ENCODE measurements at regions not wholly inside any gene's neighbourhood (a gene's known extent, or its start where the extent isn't known, plus 50 kb on each side); places are given as distances from the start of the nearest gene placed in this dataset.
"Not testable (repeated sequence)": the region's sequence is repeated elsewhere in the genome, so short reads cannot be mapped to it uniquely, and the experiment has no call there.

GRCh38 chr7:142488842-142489241 lies 231.0 kb upstream of the PRSS58 start:
- WGBS (ENCODE audit: insufficient coverage): 100% methylated on average over 1 of the region's 7 CpGs
- Mint-ChIP-seq H3K27ac (peak overlapping the region in 1 of 2 donors; percentile 52), H3K9me3 (no peaks in the 10 kb centered on the region), H3K36me3 (peaks cover 5% of the 10 kb centered on the region), H3K4me3 (no peak overlapping the region), H3K4me1 (peaks cover 20 to 45% (median 40%) of the 10 kb centered on the region in 3 donors), H3K27me3 (no peaks in the 10 kb centered on the region)
- Histone ChIP-seq H3K4me3 (ENCODE audit: control insufficient read depth in 1 of 2, extremely low read depth in 1 of 2, low read length in 1 of 2) (no peak overlapping the region), H3K27ac (ENCODE audit: low read length) (no peak overlapping the region), H3K36me3 (ENCODE audit: control insufficient read depth in 2 of 2, extremely low read depth in 1 of 2, insufficient read depth in 1 of 2, low read length in 1 of 2) (no peaks in the 10 kb centered on the region), H3K4me1 (ENCODE audit: control insufficient read depth in 1 of 2, extremely low read depth in 1 of 2, insufficient read depth in 2 of 2, low read length in 2 of 2) (peaks cover 4 to 9% of the 10 kb centered on the region in 2 experiments), H3K9me3 (no peaks in the 10 kb centered on the region), H3K27me3 (replicated peaks in 1 of 2; ENCODE audit: control insufficient read depth in 2 of 2, extremely low read depth in 1 of 2, insufficient read depth in 2 of 2, low read length in 1 of 2) (no peaks in the 10 kb centered on the region)
- ChIA-PET POLR2A (no interaction called here), CTCF (interaction anchor here (0.9 to 1.3 kb wide), 2 partner anchors 10 kb away, joined by 4 read pairs; no protein-coding TSS in a partner anchor)
- ATAC-seq (replicated peaks in 1 of 4): no peak
- DNase-seq: no peak

GRCh38 chr7:142488036-142488633 lies 230.3 kb upstream of the PRSS58 start:
- H3K9me3 ChIP-seq: no peaks in the 10 kb centered on the region
- Mint-ChIP-seq H3K36me3 (peaks cover 5% of the 10 kb centered on the region), H3K9me3 (no peaks in the 10 kb centered on the region), H3K4me3 (no peak overlapping the region), H3K27ac (peak overlapping the region in 1 of 2 donors; percentile 28), H3K27me3 (no peaks in the 10 kb centered on the region), H3K4me1 (peaks cover 24 to 52% (median 46%) of the 10 kb centered on the region in 3 donors)
- no peaks in the 10 kb centered on the region for H3K36me3 ChIP-seq (ENCODE audit: control insufficient read depth in 2 of 2, extremely low read depth in 1 of 2, insufficient read depth in 1 of 2, low read length in 1 of 2)
- H3K27me3 ChIP-seq (replicated peaks in 1 of 2; ENCODE audit: control insufficient read depth in 2 of 2, extremely low read depth in 1 of 2, insufficient read depth in 2 of 2, low read length in 1 of 2): no peaks in the 10 kb centered on the region
- no peak overlapping the region for H3K4me3 ChIP-seq (ENCODE audit: control insufficient read depth in 1 of 2, extremely low read depth in 1 of 2, low read length in 1 of 2)
- no peak for DNase-seq
- WGBS (ENCODE audit: insufficient coverage): 59% methylated on average over 3 of the region's 10 CpGs
- H3K27ac ChIP-seq (ENCODE audit: low read length): no peak overlapping the region
- ChIA-PET POLR2A (no interaction called here), CTCF (interaction anchor here (0.6 to 1.3 kb wide), 6 partner anchors 9 to 591 kb away, joined by 3 to 4 read pairs (median 3); no protein-coding TSS in a partner anchor)
- peaks cover 4 to 13% of the 10 kb centered on the region in 2 experiments for H3K4me1 ChIP-seq (ENCODE audit: control insufficient read depth in 1 of 2, extremely low read depth in 1 of 2, insufficient read depth in 2 of 2, low read length in 2 of 2)
- ATAC-seq (replicated peaks in 1 of 4): no peak

GRCh38 chr7:142487565-142487964 lies 229.7 kb upstream of the PRSS58 start:
- H3K4me3 ChIP-seq (ENCODE audit: control insufficient read depth in 1 of 2, extremely low read depth in 1 of 2, low read length in 1 of 2); H3K27ac ChIP-seq (ENCODE audit: low read length); DNase-seq; H3K36me3 Mint-ChIP-seq; H3K9me3 ChIP-seq; H3K4me3 Mint-ChIP-seq; ATAC-seq (replicated peaks in 1 of 4); H3K27me3 Mint-ChIP-seq; POLR2A ChIA-PET; H3K9me3 Mint-ChIP-seq; H3K27me3 ChIP-seq (replicated peaks in 1 of 2; ENCODE audit: control insufficient read depth in 2 of 2, extremely low read depth in 1 of 2, insufficient read depth in 2 of 2, low read length in 1 of 2); H3K36me3 ChIP-seq (ENCODE audit: control insufficient read depth in 2 of 2, extremely low read depth in 1 of 2, insufficient read depth in 1 of 2, low read length in 1 of 2): not testable (repeated sequence)
- H3K4me1 ChIP-seq (ENCODE audit: control insufficient read depth in 1 of 2, extremely low read depth in 1 of 2, insufficient read depth in 2 of 2, low read length in 2 of 2): peaks cover 4 to 19% of the 10 kb centered on the region in 2 experiments
- Mint-ChIP-seq H3K4me1 (peaks cover 29 to 53% (median 47%) of the 10 kb centered on the region in 3 donors), H3K27ac (peak overlapping the region in 1 of 2 donors; percentile 28)
- CTCF ChIA-PET: interaction anchor here (0.6 to 6.6 kb wide), 4 partner anchors 26 to 592 kb away, joined by 3 to 48 read pairs (median 3); no protein-coding TSS in a partner anchor
- 80% methylated on average over 3 of the region's 4 CpGs for WGBS (ENCODE audit: insufficient coverage)

GRCh38 chr7:142487124-142487523 lies 229.3 kb upstream of the PRSS58 start:
- Histone ChIP-seq H3K27me3 (replicated peaks in 1 of 2; ENCODE audit: control insufficient read depth in 2 of 2, extremely low read depth in 1 of 2, insufficient read depth in 2 of 2, low read length in 1 of 2) (no peaks in the 10 kb centered on the region), H3K27ac (ENCODE audit: low read length) (no peak overlapping the region), H3K4me1 (ENCODE audit: control insufficient read depth in 1 of 2, extremely low read depth in 1 of 2, insufficient read depth in 2 of 2, low read length in 2 of 2) (peaks cover 7 to 23% of the 10 kb centered on the region in 2 experiments), H3K36me3 (ENCODE audit: control insufficient read depth in 2 of 2, extremely low read depth in 1 of 2, insufficient read depth in 1 of 2, low read length in 1 of 2) (no peaks in the 10 kb centered on the region), H3K9me3 (no peaks in the 10 kb centered on the region), H3K4me3 (ENCODE audit: control insufficient read depth in 1 of 2, extremely low read depth in 1 of 2, low read length in 1 of 2) (no peak overlapping the region)
- H3K4me1 Mint-ChIP-seq: peaks cover 33 to 53% (median 51%) of the 10 kb centered on the region in 3 donors
- ATAC-seq (replicated peaks in 1 of 4): no peak
- no peak for DNase-seq
- peaks cover 5% of the 10 kb centered on the region for H3K36me3 Mint-ChIP-seq
- H3K27ac Mint-ChIP-seq: peak overlapping the region in 1 of 2 donors; percentile 43
- H3K4me3 Mint-ChIP-seq: no peak overlapping the region
- H3K27me3 Mint-ChIP-seq: no peaks in the 10 kb centered on the region
- no peaks in the 10 kb centered on the region for H3K9me3 Mint-ChIP-seq
- ChIA-PET CTCF (interaction anchor here (0.6 to 6.6 kb wide), 8 partner anchors 9 to 592 kb away, joined by 3 to 48 read pairs (median 3); no protein-coding TSS in a partner anchor), POLR2A (no interaction called here)
- WGBS (ENCODE audit: insufficient coverage): 80% methylated on average over 1 of the region's 4 CpGs

- Mint-ChIP-seq H3K4me3 (no peak overlapping the region), H3K4me1 (peaks cover 44 to 65% (median 56%) of the 10 kb centered on the region in 3 donors), H3K27me3 (no peaks in the 10 kb centered on the region), H3K27ac (peak overlapping the region; percentile 20 to 35), H3K36me3 (peaks cover 5% of the 10 kb centered on the region), H3K9me3 (no peaks in the 10 kb centered on the region)
- peak in 1 of 4 experiments; percentile 31 for ATAC-seq (replicated peaks in 1 of 4)
- H3K27me3 ChIP-seq (replicated peaks in 1 of 2; ENCODE audit: control insufficient read depth in 2 of 2, extremely low read depth in 1 of 2, insufficient read depth in 2 of 2, low read length in 1 of 2): no peaks in the 10 kb centered on the region
- no peaks in the 10 kb centered on the region for H3K9me3 ChIP-seq
- H3K4me3 ChIP-seq (ENCODE audit: control insufficient read depth in 1 of 2, extremely low read depth in 1 of 2, low read length in 1 of 2): no peak overlapping the region
- POLR2A ChIA-PET: no interaction called here
- CTCF ChIA-PET: interaction anchor here (1.0 to 6.6 kb wide), 7 partner anchors 12 to 73 kb away, joined by 3 to 48 read pairs (median 4); no protein-coding TSS in a partner anchor
- H3K27ac ChIP-seq (ENCODE audit: low read length): no peak overlapping the region
- WGBS (ENCODE audit: insufficient coverage): 81% methylated on average over 3 of the region's 7 CpGs
- H3K36me3 ChIP-seq (ENCODE audit: control insufficient read depth in 2 of 2, extremely low read depth in 1 of 2, insufficient read depth in 1 of 2, low read length in 1 of 2): no peaks in the 10 kb centered on the region
- DNase-seq: peak in 4 of 35 experiments; percentile 10 to 53 (median 20)
- H3K4me1 ChIP-seq (ENCODE audit: control insufficient read depth in 1 of 2, extremely low read depth in 1 of 2, insufficient read depth in 2 of 2, low read length in 2 of 2): peaks cover 9 to 30% of the 10 kb centered on the region in 2 experiments
Measured at GRCh38 chr7:142485617-142486226, 227.9 kb upstream of the PRSS58 start.

GRCh38 chr7:142483659-142484317 lies 225.9 kb upstream of the PRSS58 start:
- DNase-seq (no peak), ATAC-seq (replicated peaks in 1 of 4) (no peak)
- Histone ChIP-seq H3K27me3 (replicated peaks in 1 of 2; ENCODE audit: control insufficient read depth in 2 of 2, extremely low read depth in 1 of 2, insufficient read depth in 2 of 2, low read length in 1 of 2) (no peaks in the 10 kb centered on the region), H3K9me3 (no peaks in the 10 kb centered on the region), H3K4me3 (ENCODE audit: control insufficient read depth in 1 of 2, extremely low read depth in 1 of 2, low read length in 1 of 2) (no peak overlapping the region), H3K27ac (ENCODE audit: low read length) (peak overlapping the region; percentile 24), H3K4me1 (ENCODE audit: control insufficient read depth in 1 of 2, extremely low read depth in 1 of 2, insufficient read depth in 2 of 2, low read length in 2 of 2) (peaks cover 9 to 31% of the 10 kb centered on the region in 2 experiments), H3K36me3 (ENCODE audit: control insufficient read depth in 2 of 2, extremely low read depth in 1 of 2, insufficient read depth in 1 of 2, low read length in 1 of 2) (no peaks in the 10 kb centered on the region)
- CTCF ChIA-PET: interaction anchor here (0.6 to 6.6 kb wide), 13 partner anchors 11 to 508 kb away, joined by 3 to 48 read pairs (median 3); no protein-coding TSS in a partner anchor
- H3K27me3 Mint-ChIP-seq: no peaks in the 10 kb centered on the region
- H3K4me1 Mint-ChIP-seq: peaks cover 48 to 69% (median 54%) of the 10 kb centered on the region in 3 donors
- peak overlapping the region; percentile 99 for H3K27ac Mint-ChIP-seq
- H3K4me3 Mint-ChIP-seq: peak overlapping the region in 1 of 3 donors; percentile 72
- no peaks in the 10 kb centered on the region for H3K9me3 Mint-ChIP-seq
- POLR2A ChIA-PET: interaction anchor here in 1 of 2 donors (0.6 kb wide), 1 partner anchor 24 kb away, joined by 3 read pairs; no protein-coding TSS in a partner anchor
- WGBS (ENCODE audit: insufficient coverage): no CpG with 5 or more reads among the region's 5 CpGs
- no peaks in the 10 kb centered on the region for H3K36me3 Mint-ChIP-seq

All from T-cell (primary cell).